SH-SY5Y (cell line): ENCODE measurements at regions not wholly inside any gene's neighbourhood (a gene's known extent, or its start where the extent isn't known, plus 50 kb on each side); places are given as distances from the start of the nearest gene placed in this dataset.

Experiments
- GATA2 ChIP-seq: IDR thresholded peaks from 2 replicates; pipeline ENCODE4 v1.6.1; 2011; ENCODE audit warnings: mild to moderate bottlenecking, low read depth, low read length
- GATA3 ChIP-seq: IDR thresholded peaks from 2 replicates; pipeline ENCODE4 v1.6.1; 2011; ENCODE audit warnings: low read depth, mild to moderate bottlenecking, low read length, moderate library complexity

DNA sequence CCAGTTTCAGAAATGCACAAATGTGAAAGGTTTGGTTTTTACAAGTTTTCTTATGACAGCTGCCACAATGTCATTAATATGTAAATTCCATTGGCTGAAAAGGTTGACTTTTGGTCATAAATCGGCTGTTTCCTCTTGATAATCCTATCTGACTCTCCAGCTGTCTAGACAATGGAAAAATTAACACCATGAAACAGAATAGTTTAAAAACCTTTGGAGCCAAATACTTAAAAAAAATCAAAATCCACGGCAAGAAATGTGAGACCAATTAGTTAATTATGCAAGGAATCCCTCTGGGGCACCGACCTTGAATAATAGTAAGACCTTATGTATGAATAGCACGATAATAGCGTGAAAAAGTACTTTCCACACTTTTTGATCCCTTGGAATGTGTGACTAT, 138.0 kb downstream of the ZNF664 start:
- TF ChIP-seq GATA3 (no peak), GATA2 (no peak)

DNA sequence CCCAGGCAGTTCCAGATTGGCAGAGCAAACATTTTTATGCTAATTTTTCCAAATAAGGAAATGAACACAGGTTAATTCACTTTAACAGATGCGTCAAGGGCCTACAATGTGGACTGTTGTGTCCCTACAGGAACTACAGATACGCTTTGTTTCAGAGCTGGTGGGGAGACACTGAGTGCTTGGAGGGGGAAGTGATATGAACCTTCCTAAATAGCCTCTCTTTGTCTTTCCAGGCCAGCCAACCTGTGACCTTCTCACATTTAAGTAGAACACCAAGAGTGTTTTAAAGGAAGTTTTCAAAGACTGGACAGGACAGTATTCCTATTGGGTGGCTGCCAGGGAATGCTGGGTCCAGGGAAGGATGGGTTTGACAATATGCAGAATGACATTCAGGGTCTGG, 141.3 kb downstream of the ZNF664 start:
- TF ChIP-seq GATA3, result no peak
- TF ChIP-seq GATA2, result no peak

DNA sequence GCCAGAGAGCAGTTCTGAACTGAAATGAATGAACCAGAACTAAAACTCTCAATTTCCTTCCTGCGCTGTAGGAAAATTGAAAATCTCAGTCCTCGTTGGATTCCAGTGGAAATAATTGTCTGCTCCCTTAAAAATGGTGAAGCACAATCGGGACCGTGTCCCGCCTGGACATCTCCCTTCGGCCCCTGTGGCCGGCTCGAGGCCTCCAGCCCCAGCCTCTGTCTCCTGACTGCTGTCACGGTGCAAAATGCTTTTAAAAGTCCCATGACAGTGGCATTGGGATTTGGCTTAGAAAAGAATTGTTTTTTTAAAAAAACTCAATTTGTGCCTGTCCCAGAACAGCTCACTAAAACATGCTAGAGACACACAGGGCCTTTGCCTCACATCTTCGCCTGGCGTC, 142.5 kb downstream of the ZNF664 start:
- no peak for TF ChIP-seq GATA3
- no peak for TF ChIP-seq GATA2

DNA sequence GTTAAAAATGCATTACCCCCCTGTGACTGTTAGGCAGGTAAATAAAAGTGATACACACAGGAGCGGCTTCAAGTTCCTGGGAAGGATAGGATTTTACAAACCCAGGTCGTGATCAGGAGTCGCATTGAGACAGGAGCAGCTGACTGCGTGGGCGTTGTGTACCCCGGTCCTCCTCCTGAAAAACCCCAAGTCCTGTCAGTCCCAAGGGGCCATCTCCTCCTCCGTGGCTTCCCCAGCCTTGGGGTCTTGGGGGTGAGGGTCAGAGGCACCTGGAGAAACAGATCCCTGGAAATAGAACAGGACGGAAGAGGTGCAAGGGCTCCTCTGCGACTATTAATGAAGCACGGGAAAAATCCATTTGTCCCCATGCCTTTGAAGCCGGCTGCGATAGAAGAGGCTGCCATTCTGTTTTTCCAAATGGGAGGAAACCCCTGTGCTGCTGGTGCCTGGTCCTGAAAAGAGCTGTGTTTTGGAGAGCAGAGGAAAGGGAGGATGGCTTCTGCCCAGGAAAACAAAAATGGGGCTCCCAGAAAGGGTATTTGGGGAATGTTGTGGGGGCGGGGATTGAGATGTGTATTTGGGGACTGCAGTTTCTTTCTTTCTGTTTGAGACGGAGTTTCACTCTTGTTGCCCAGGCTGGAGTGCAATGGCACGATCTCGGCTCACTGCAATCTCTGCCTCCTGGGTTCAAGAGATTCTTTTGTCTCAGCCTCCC, 143.1 kb downstream of the ZNF664 start:
- TF ChIP-seq GATA2 (no peak), GATA3 (no peak)

DNA sequence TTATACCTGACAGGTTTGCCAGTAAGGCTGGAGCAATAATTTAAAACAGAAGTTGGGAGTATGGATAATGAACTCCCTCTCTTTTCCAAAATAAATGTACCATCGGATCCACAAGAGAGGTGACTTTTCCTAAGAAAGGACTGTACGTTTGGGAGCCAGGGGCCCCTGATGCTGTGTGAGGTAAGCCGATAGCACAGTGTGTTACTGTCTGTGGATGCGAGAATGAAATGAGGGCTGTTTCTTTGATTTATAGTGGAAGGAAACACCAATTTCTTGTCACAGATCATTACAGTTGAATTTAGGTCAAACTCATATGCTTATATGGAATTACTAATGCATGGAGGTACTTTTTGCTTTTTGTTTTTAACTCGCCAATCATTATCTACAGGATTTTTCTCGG, 147.7 kb downstream of the ZNF664 start:
- no peak for TF ChIP-seq GATA3
- no peak for TF ChIP-seq GATA2

DNA sequence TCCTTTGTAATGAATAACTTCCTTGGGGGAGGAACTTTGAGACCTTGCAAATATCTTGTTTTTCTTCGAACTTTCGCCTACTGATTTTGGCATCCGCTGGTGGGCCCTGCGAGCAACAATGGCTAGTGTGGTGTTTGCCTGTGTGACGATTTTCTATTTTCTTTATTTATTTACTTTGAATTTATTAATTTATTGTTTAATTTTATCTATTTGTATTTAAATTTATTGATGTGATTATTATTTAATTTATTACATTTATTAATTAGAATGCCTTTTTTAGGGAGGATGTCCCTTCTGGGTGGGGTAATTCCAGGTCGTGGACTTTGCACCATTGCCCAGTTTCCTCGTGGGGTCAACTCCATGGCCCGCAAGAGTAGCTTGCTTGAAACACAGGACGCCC, 149.7 kb downstream of the ZNF664 start:
- no peak for TF ChIP-seq GATA2
- TF ChIP-seq GATA3, result no peak

DNA sequence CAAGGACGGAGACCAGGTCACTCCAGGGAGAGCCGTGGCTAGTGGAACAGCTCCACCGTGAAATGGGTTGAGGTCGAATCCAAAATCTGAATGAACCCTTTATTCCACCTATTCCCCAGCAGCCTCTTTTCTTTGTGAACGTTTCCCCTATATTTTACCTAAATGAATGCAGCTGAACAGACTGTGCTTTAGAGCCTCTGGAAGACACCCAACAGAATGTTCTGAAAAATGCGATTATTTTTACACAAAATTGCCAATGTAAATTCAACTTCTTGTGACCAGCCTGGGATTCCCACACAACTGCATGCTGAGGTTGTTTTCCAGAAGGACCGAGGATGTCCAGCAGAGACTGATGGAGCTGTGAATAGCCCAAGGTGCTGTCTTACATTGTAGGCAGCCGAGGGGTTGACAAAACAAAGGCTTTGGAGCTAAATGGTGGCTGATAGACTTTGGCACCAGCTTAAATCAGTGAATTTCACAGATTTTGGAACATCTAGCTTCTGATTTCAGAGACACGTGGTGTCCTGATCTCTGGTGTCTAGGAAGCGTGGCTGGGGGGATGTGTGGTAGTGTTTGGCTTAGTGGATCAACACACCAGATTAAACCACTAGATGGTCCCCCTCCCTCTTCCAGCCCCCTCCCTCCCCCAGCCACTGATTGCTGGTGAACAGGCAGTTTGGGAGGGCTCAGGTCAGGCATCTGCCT, 150.4 kb downstream of the ZNF664 start:
- no peak for TF ChIP-seq GATA3
- TF ChIP-seq GATA2, result no peak

DNA sequence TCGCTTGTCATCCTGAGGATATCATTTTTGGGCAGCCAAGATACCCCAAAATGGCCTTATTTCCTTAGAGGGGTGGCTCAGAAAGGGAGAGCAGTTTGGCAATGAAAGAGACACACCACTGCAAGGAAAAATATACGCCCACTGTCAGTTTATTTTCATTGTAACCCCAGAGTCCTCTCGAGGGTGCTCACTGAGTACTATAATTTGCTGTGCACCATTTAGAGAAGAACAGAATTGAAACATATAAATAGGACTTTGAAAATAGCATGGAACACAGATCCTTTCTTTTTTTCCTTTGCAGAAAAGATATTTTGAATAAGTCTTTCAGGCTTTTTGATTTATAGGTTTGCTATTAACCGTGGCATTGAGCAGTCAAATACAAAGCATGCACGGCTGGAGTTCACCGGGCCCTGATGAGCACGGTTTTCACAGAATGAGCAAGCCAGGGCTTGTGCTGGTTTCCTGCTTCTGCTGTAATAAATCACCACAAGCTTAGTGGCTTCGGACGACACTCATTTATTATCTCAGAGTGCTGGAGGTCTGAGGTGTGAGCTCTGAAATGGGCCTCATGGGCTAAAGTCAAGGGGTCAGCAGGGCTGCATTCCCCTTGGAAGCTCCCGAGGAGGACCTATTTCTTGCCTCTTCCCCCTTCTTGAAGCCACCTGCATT, 152.3 kb downstream of the ZNF664 start:
- TF ChIP-seq GATA3 (no peak), GATA2 (no peak)

DNA sequence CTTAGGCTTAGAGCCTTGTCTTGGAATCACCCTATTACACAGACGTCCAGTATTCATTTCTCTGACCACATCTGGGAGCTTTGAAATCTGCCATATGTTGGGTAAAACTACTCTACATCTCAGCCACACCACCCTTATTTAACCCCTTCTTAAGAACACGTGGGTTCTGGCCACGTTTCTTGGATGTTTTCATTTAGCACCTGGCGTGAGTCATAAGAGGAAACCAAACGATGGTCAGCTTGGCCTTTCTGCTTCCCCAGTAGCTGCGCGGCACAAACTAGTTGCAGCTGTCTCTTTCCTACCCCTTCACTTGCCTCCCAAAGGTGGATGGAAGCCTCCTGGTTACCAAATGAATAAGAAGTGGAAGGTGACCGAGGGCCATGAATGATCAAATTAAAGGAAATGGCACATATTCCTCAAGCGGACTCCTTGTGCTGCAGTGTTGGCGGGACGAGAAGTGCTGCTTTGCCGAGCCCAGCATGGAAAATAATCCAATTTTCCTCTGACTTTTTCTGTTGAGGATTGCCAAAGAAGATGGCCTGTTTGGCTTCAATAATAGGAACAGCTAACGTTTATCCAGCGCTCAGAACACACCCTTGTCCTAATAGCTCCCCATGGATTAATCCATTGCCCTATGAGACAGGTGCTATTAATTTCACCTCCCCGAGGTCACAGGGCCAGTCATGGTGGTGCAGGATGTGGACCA, 154.1 kb downstream of the ZNF664 start:
- TF ChIP-seq GATA3, result no peak
- TF ChIP-seq GATA2, result no peak

DNA sequence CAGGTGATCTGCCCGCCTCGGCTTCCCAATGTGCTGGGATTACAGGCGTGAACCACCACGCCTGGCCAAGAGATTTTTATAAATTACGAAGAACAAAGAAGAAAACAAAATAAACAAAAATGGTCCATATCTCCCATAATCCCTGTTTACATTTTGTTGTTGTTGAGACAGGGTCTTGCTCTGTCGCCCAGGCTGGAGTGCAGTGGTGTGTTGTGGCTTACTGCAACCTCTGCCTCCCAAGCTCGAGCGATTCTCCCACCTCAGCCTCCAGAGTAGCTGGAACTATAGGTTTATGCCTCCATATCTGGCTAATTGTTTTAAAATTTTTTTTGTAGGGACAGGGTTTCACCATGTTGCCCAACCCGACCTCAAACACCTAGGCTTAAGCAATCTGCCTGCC, 156.1 kb downstream of the ZNF664 start:
- TF ChIP-seq GATA2, result no peak
- TF ChIP-seq GATA3, result no peak

DNA sequence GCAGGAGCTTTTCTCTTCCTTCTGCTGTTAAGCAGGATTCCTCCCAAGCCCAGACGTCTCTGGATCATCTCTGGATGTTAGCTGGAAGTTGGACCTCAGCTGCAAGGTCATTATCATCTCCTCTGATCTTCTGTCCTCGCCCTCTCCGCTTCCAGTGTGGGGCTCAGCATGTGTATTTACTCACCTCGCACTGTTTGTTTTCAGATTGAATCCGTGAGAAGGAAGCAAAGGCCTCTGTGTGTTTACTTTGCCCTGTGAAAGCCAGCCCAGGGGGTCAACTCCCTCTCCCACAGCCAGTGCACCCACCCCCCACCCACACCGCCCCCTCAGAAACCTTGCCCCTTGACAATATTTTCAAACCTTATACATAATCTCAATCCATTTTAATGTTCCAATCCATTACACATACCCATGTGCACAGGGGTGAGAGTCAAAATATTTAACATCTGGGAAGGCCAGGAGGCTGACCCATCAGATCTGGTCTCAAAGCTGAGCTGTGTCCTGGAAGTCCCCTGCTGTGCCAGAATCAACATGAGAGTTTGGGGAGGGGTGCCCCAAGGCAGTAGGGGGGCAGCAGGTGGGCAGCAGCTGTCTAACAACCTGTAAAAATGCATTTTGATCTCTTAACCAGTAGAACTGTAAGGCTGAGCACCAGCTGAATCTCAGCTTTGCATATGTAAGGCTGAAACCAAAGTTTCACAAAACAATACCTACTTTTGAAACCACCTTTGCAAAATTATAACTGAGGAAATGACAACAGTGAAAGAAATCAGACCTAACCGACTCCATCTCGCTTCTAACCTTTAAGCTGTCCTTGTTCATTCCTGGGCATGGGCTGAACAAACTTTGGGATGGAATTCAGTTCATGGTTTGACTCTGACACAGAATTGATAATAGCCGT, 157.9 kb downstream of the ZNF664 start:
- peak; percentile 45; the same call in 1 of the 2 replicates for TF ChIP-seq GATA2
- TF ChIP-seq GATA3, result no peak

DNA sequence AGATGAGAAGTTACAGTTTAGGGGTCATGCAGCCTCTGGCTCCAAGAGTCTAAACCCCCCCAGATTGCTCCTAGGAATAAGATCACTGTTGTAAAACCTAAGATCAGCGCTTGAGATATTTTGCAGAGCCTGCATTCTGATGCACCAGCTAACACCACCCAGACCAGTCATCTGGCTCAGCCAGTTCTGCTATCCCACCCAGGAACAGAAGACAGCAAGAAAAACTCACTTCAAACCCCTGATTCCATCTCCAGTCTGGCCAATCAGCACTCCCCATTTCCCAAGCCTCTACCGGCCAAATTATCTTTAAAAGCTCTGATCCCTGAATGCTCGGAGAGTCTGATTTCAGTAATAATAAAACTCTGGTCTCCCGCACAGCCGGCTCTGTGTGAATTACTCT, 158.6 kb downstream of the ZNF664 start:
- TF ChIP-seq GATA3, result no peak
- no peak for TF ChIP-seq GATA2

DNA sequence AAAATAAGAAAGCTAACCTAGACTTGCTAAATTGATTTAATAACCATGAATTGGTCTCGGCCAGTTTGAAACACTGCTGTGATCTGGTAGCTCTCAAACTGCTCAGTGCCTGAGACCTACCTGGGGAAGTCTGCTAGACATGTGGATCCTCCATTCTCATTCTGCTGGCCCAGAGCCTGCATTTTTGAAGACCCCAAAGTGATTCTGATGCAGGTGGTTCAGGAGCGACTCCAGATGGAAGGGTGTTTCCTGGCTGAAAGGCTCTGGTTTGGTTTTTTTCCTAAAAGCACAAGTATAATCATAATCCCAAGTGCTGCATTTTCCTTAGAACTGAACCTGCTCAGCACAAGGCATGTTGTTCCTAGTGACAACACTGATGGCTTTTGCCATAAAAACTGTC, 159.5 kb downstream of the ZNF664 start:
- no peak for TF ChIP-seq GATA2
